Ovary (tissue), 7 donors: ENCODE measurements at regions not wholly inside any gene's neighbourhood (a gene's known extent, or its start where the extent isn't known, plus 50 kb on each side); places are given as distances from the start of the nearest gene placed in this dataset.
"Not testable (repeated sequence)": the region's sequence is repeated elsewhere in the genome, so short reads cannot be mapped to it uniquely, and the experiment has no call there.

Source experiments
- DNase-seq, 5 donors: peaks; one replicate each; pipeline ENCODE4 v3.0.0-alpha.2; 2019 to 2020
- H3K27ac ChIP-seq, 2 donors: fragments of 200-600 bp; one replicate each; pipeline versions ENCODE4 v1.5.1 to v1.8.0; 2019 to 2022
- H3K27me3 ChIP-seq: fragments of 200-600 bp; one replicate; pipeline ENCODE4 v1.8.0; 2022
- H3K36me3 ChIP-seq: fragments of 200-600 bp; sonication (generic); one replicate; pipeline ENCODE4 v1.5.1; 2019
- H3K4me1 ChIP-seq: one replicate; pipeline ENCODE4 v1.8.1; 2013; ENCODE audit warnings: mild to moderate bottlenecking, moderate library complexity; ENCODE audit not compliant: insufficient read depth
- H3K4me3 ChIP-seq: fragments of 200-600 bp; sonication (generic); one replicate; pipeline ENCODE4 v1.5.1; 2017
- H3K9me3 ChIP-seq, 2 donors: fragments of 200-600 bp in 1 of 2; sonication (generic) in 1 of 2; one replicate each; pipeline versions ENCODE4 v1.5.1 to v1.8.1; 2013 to 2019; ENCODE audit warnings: mild to moderate bottlenecking in 1 of 2, moderate library complexity in 1 of 2
- CTCF ChIP-seq, 3 donors: fragments of 450-650 bp in 2 of 3; fragments of 200-600 bp in 1 of 3; IDR thresholded peaks; one replicate each; pipeline versions ENCODE4 v1.5.1 to v1.8.0; 2016 to 2022; ENCODE audit warnings: antibody characterized with exemption in 3 of 3, mild to moderate bottlenecking in 1 of 3
- EP300 ChIP-seq: sonication (generic); formaldehyde crosslinking; IDR thresholded peaks from one replicate; pipeline ENCODE4 v1.6.1; 2017; ENCODE audit warnings: antibody characterized with exemption
- POLR2A ChIP-seq: fragments of 450-650 bp; IDR thresholded peaks from one replicate; pipeline ENCODE4 v1.6.1; 2017; ENCODE audit warnings: antibody characterized with exemption, mild to moderate bottlenecking, moderate library complexity
- WGBS, 3 donors: extraction: QIAGEN DNeasy Blood & Tissue Kit in 1 of 3; methylation state at CpG; one replicate each; pipeline versions ENCODE4 v1.1.5 to v1.1.7; 2013 to 2017; 5-methylcytosine and 5-hydroxymethylcytosine counted together
- intact Hi-C, 4 donors: fragments of 100-400 bp; cut with DNase I; formaldehyde crosslinking; loops; one replicate each; pipeline versions ENCODE4 v1.11.0 to v1.15.1; 2022 to 2023
- donor health status: DM: no; HTN: no; CAD: no; lungs with moderate emphysema.
- donor health status: DM: no; HTN: no; CAD: no.
- donor health status: Bipolar disorder and iron deficiency.
- donor health status: DM: no; HTN: no; CAD: no.
- donor health status: DM: yes; HTN: yes; CAD: no.

- no peaks in the 10 kb centered on the region for H3K9me3 ChIP-seq
- WGBS, 3 donors, result 83 to 88% (median 87%) methylated on average over 2 of the region's 2 CpGs
- no peaks in the 10 kb centered on the region for H3K27me3 ChIP-seq
- no peak overlapping the region for H3K27ac ChIP-seq
- TF ChIP-seq CTCF (IDR thresholded peaks at IDR 0.05), result no peak
- no peak for TF ChIP-seq EP300
- TF ChIP-seq POLR2A, result no peak
- DNase-seq, result no peak
- H3K36me3 ChIP-seq, result no peaks in the 10 kb centered on the region
- no peak overlapping the region for H3K4me3 ChIP-seq
- intact Hi-C loops, result no loop called here
- no peaks in the 10 kb centered on the region for H3K4me1 ChIP-seq
These were observed 407.9 kb downstream of the CPS1 start for GRCh38 chr2:210964141-210964764.

GRCh38 chr2:210965472-210965871, 409.1 kb downstream of the CPS1 start:
- intact Hi-C loops, result no loop called here
- 65 to 68% (median 67%) methylated on average over 3 of the region's 3 CpGs for WGBS, 3 donors
- Histone ChIP-seq H3K4me1 (no peaks in the 10 kb centered on the region), H3K4me3 (no peak overlapping the region), H3K9me3 (no peaks in the 10 kb centered on the region), H3K36me3 (no peaks in the 10 kb centered on the region), H3K27ac (no peak overlapping the region), H3K27me3 (no peaks in the 10 kb centered on the region)
- DNase-seq, result no peak
- no peak for TF ChIP-seq EP300

- WGBS, 3 donors, result 80 to 91% (median 88%) methylated on average over 2 of the region's 2 CpGs
- H3K4me1 ChIP-seq, result no peaks in the 10 kb centered on the region
- TF ChIP-seq CTCF (IDR thresholded peaks at IDR 0.05) (no peak), EP300 (no peak), POLR2A (no peak)
- intact Hi-C loops, result no loop called here
- H3K27me3 ChIP-seq, result no peaks in the 10 kb centered on the region
- DNase-seq, result no peak
- no peaks in the 10 kb centered on the region for H3K36me3 ChIP-seq
- no peak overlapping the region for H3K27ac ChIP-seq
- no peaks in the 10 kb centered on the region for H3K9me3 ChIP-seq
- no peak overlapping the region for H3K4me3 ChIP-seq
These were observed 409.9 kb downstream of the CPS1 start for GRCh38 chr2:210966330-210966729.

GRCh38 chr2:210971431-210971830, 415.0 kb downstream of the CPS1 start:
- 62 to 80% (median 79%) methylated on average over 1 of the region's 1 CpG for WGBS, 3 donors
- no peaks in the 10 kb centered on the region for H3K4me1 ChIP-seq
- no peak overlapping the region for H3K27ac ChIP-seq
- no peak for DNase-seq
- TF ChIP-seq EP300 (no peak), CTCF (IDR thresholded peaks at IDR 0.05) (no peak), POLR2A (no peak)
- intact Hi-C loops, result no loop called here
- no peaks in the 10 kb centered on the region for H3K9me3 ChIP-seq
- H3K4me3 ChIP-seq, result no peak overlapping the region
- H3K27me3 ChIP-seq, result no peaks in the 10 kb centered on the region
- no peaks in the 10 kb centered on the region for H3K36me3 ChIP-seq

GRCh38 chr2:210986806-210987205, 430.4 kb downstream of the CPS1 start:
- H3K4me3 ChIP-seq, H3K4me1 ChIP-seq, H3K27me3 ChIP-seq, H3K27ac ChIP-seq, H3K36me3 ChIP-seq, H3K9me3 ChIP-seq, DNase-seq, intact Hi-C loops: not testable (repeated sequence)
- 62 to 72% (median 65%) methylated on average over 5 of the region's 5 CpGs for WGBS, 3 donors
